Ishikawa (cell line): ENCODE measurements at regions not wholly inside any gene's neighbourhood (a gene's known extent, or its start where the extent isn't known, plus 50 kb on each side); places are given as distances from the start of the nearest gene placed in this dataset.

Source experiments
- CEBPB ChIP-seq: IDR thresholded peaks from 2 replicates; pipeline ENCODE4 v1.6.1; 2012
- CREB1 ChIP-seq: IDR thresholded peaks from 2 replicates; pipeline ENCODE4 v1.6.1; 2012; ENCODE audit warnings: low read depth
- EGR1 ChIP-seq: IDR thresholded peaks from 2 replicates; pipeline ENCODE4 v1.6.1; 2012
- EP300 ChIP-seq: IDR thresholded peaks from 2 replicates; pipeline ENCODE4 v1.6.1; 2012; ENCODE audit warnings: borderline replicate concordance
- FOXM1 ChIP-seq: IDR thresholded peaks from 2 replicates; pipeline ENCODE4 v1.6.1; 2012; ENCODE audit warnings: low read depth, borderline replicate concordance
- MAX ChIP-seq: IDR thresholded peaks from 2 replicates; pipeline ENCODE4 v1.6.1; 2012
- NFIC ChIP-seq: IDR thresholded peaks from 2 replicates; pipeline ENCODE4 v1.6.1; 2012
- RAD21 ChIP-seq: IDR thresholded peaks from 2 replicates; pipeline ENCODE4 v1.6.1; 2012; ENCODE audit warnings: low read depth
- REST ChIP-seq: IDR thresholded peaks from 2 replicates; pipeline ENCODE4 v1.6.1; 2012; ENCODE audit warnings: low read depth, mild to moderate bottlenecking
- TAF1 ChIP-seq: IDR thresholded peaks from 2 replicates; pipeline ENCODE4 v1.6.1; 2012; ENCODE audit warnings: low read depth, mild to moderate bottlenecking
- TCF12 ChIP-seq: IDR thresholded peaks from 2 replicates; pipeline ENCODE4 v1.6.1; 2012; ENCODE audit warnings: low read depth
- TEAD4 ChIP-seq: IDR thresholded peaks from 2 replicates; pipeline ENCODE4 v1.6.1; 2012
- USF1 ChIP-seq: IDR thresholded peaks from 2 replicates; pipeline ENCODE4 v1.6.1; 2012
- YY1 ChIP-seq: IDR thresholded peaks from 2 replicates; pipeline ENCODE4 v1.6.1; 2012; ENCODE audit warnings: low read depth
- ZBTB7A ChIP-seq: IDR thresholded peaks from 2 replicates; pipeline ENCODE4 v1.6.1; 2012; ENCODE audit warnings: low read depth

GRCh38 chr4:167966143-167966542, 126.2 kb upstream of the ANXA10 start:
- no peak for TF ChIP-seq TCF12
- no peak for TF ChIP-seq MAX
- no peak for TF ChIP-seq ZBTB7A

GRCh38 chr4:167973513-167973912, 118.8 kb upstream of the ANXA10 start:
- TF ChIP-seq CEBPB (no peak), RAD21 (no peak), CREB1 (no peak), YY1 (no peak), MAX (no peak), REST (no peak), USF1 (no peak), FOXM1 (no peak), TAF1 (no peak), ZBTB7A (no peak), EGR1 (no peak)

- TF ChIP-seq EP300: no peak
- no peak for TF ChIP-seq MAX
- no peak for TF ChIP-seq EGR1
- TF ChIP-seq TCF12: no peak
- no peak for TF ChIP-seq RAD21
Observed at GRCh38 chr4:167985565-167985964, 106.8 kb upstream of the ANXA10 start.

- TF ChIP-seq NFIC (no peak), FOXM1 (no peak), YY1 (no peak), CREB1 (no peak), RAD21 (no peak), TEAD4 (no peak), ZBTB7A (no peak), MAX (no peak), USF1 (no peak), REST (no peak), TCF12 (no peak)
Observed at GRCh38 chr4:167986044-167986443, 106.3 kb upstream of the ANXA10 start.

- no peak for TF ChIP-seq FOXM1
- no peak for TF ChIP-seq CEBPB
- no peak for TF ChIP-seq TAF1
- no peak for TF ChIP-seq MAX
- TF ChIP-seq YY1: no peak
- no peak for TF ChIP-seq REST
- TF ChIP-seq TEAD4: no peak
- TF ChIP-seq TCF12: no peak
- no peak for TF ChIP-seq EGR1
- TF ChIP-seq USF1: no peak
- TF ChIP-seq RAD21: no peak
- no peak for TF ChIP-seq NFIC
- no peak for TF ChIP-seq EP300
- no peak for TF ChIP-seq ZBTB7A
- TF ChIP-seq CREB1: no peak
Observed at GRCh38 chr4:167987285-167987684, 105.1 kb upstream of the ANXA10 start.
